Right atrium auricular region (tissue), 2 donors: ENCODE measurements at regions not wholly inside any gene's neighbourhood (a gene's known extent, or its start where the extent isn't known, plus 50 kb on each side); places are given as distances from the start of the nearest gene placed in this dataset.

Experiments
- DNase-seq: peaks from one replicate; pipeline ENCODE4 v3.0.0-alpha.2; 2019; ENCODE audit warnings: low spot score
- H3K27ac ChIP-seq, 2 donors: fragments of 200-600 bp; sonication (generic); 1 replicate in 1 of 2; 2 replicates in 1 of 2; pipeline ENCODE4 v1.5.1; 2016 to 2019
- H3K27me3 ChIP-seq, 2 donors: fragments of 200-600 bp; sonication (generic); one replicate each; pipeline versions ENCODE4 v1.5.1 to v1.6.0; 2017 to 2019
- H3K36me3 ChIP-seq: fragments of 200-600 bp; sonication (generic); one replicate; pipeline ENCODE4 v1.5.1; 2016
- H3K4me1 ChIP-seq, 2 donors: fragments of 200-600 bp; sonication (generic); one replicate each; pipeline versions ENCODE4 v1.5.1 to v1.6.0; 2017 to 2019
- H3K4me3 ChIP-seq, 2 donors: fragments of 200-600 bp; sonication (generic); 1 replicate in 1 of 2; 2 replicates in 1 of 2; pipeline ENCODE4 v1.5.1; 2017 to 2019; ENCODE audit warnings: mild to moderate bottlenecking in 1 of 2, moderate library complexity in 1 of 2
- H3K9me3 ChIP-seq, 2 donors: fragments of 200-600 bp; sonication (generic); one replicate each; pipeline ENCODE4 v1.5.1; 2019
- CTCF ChIP-seq, 2 donors: fragments of 200-600 bp; sonication (generic); IDR thresholded peaks; one replicate each; pipeline ENCODE4 v1.5.1; 2019; ENCODE audit warnings: antibody characterized with exemption in 2 of 2

- H3K27ac ChIP-seq = no peak overlapping the region
- no peak overlapping the region for H3K4me3 ChIP-seq
- no peaks in the 10 kb centered on the region for H3K27me3 ChIP-seq
- peaks cover 0 to 6% of the 10 kb centered on the region in 2 donors for H3K9me3 ChIP-seq
- DNase-seq = no peak
- H3K36me3 ChIP-seq = no peaks in the 10 kb centered on the region
- H3K4me1 ChIP-seq = no peaks in the 10 kb centered on the region
- TF ChIP-seq CTCF (IDR thresholded peaks at IDR 0.05) = no peak
These were observed 98.1 kb upstream of the CERS6 start for GRCh38 chr2:168357797-168358472.

- no peak overlapping the region for H3K4me3 ChIP-seq
- H3K4me1 ChIP-seq = no peaks in the 10 kb centered on the region
- H3K9me3 ChIP-seq = no peaks in the 10 kb centered on the region
- no peak for TF ChIP-seq CTCF (IDR thresholded peaks at IDR 0.05)
- DNase-seq = no peak
- H3K36me3 ChIP-seq = no peaks in the 10 kb centered on the region
- no peak overlapping the region for H3K27ac ChIP-seq
- H3K27me3 ChIP-seq = no peaks in the 10 kb centered on the region
These were observed 97.0 kb upstream of the CERS6 start for GRCh38 chr2:168359082-168359481.

GRCh38 chr2:168363347-168364092 lies 92.6 kb upstream of the CERS6 start:
- Histone ChIP-seq H3K36me3 (no peaks in the 10 kb centered on the region), H3K4me1 (no peaks in the 10 kb centered on the region), H3K4me3 (no peak overlapping the region), H3K9me3 (no peaks in the 10 kb centered on the region), H3K27ac (no peak overlapping the region), H3K27me3 (no peaks in the 10 kb centered on the region)
- DNase-seq = no peak
- TF ChIP-seq CTCF (IDR thresholded peaks at IDR 0.05) = no peak

GRCh38 chr2:168365094-168365621 lies 90.9 kb upstream of the CERS6 start:
- no peaks in the 10 kb centered on the region for H3K4me1 ChIP-seq
- H3K9me3 ChIP-seq = no peaks in the 10 kb centered on the region
- no peak overlapping the region for H3K27ac ChIP-seq
- H3K4me3 ChIP-seq = no peak overlapping the region
- no peak for TF ChIP-seq CTCF (IDR thresholded peaks at IDR 0.05)
- no peaks in the 10 kb centered on the region for H3K27me3 ChIP-seq
- DNase-seq = no peak
- H3K36me3 ChIP-seq = no peaks in the 10 kb centered on the region

GRCh38 chr2:168369031-168369430 lies 87.0 kb upstream of the CERS6 start:
- Histone ChIP-seq H3K4me1 (no peaks in the 10 kb centered on the region), H3K36me3 (no peaks in the 10 kb centered on the region), H3K27me3 (no peaks in the 10 kb centered on the region), H3K4me3 (no peak overlapping the region), H3K9me3 (peaks cover 0 to 3% of the 10 kb centered on the region in 2 donors), H3K27ac (no peak overlapping the region)
- no peak for DNase-seq
- TF ChIP-seq CTCF (IDR thresholded peaks at IDR 0.05) = no peak
